NOMO-1 treated with dmso at 0.1 percent for 144 hours (cell line): ENCODE measurements at regions not wholly inside any gene's neighbourhood (a gene's known extent, or its start where the extent isn't known, plus 50 kb on each side); places are given as distances from the start of the nearest gene placed in this dataset.

Source experiments
- DNase-seq: peaks from one replicate; lab custom pipeline; 2025; ENCODE audit not compliant: unreplicated experiment; lab: John Stamatoyannopoulos, UW

DNA sequence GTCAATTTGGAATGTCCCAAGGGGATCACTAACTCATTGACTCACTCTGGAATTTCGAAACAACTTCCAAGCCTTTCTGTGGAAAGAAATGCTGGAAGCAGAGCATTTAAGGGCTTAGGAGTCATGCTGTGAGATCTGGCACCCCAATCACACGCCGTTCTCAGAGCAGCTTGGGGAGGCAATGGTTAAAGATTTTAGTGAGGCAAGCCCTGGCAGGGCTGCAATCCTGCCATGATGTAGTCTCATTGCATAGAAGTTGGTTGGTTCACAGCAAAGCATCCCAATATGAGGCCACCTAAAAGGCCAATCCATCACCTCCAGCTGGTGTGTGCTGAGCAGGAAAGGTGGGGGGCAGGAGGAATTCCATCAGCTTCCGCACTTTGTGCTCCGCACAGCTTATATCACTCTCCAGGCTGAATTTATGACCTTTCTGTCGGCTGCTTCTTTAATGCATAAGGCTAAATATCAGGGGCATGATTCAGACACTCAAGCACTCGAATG lies 1043.9 kb upstream of the POU3F3 start:
- DNase-seq: no peak

DNA sequence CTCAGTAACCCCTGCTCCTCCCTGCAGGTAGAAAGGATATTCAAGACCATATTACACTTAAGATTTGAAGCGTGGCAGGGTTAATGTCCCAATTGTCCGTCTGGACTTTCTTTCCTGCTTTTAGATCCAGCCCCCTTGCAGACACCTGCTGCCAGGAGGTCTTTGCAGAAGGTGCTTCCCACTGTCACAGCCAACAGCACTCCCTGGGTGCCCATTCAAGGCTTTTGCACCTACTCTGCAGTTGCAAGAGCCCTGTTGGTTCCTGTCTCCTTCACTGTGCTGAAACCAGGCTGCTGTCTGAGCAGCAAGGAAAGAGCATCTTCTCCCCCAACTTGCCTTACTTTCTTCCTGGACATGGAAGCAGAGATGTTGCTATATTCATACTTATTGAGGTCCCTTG lies 1043.0 kb upstream of the POU3F3 start:
- DNase-seq: no peak

DNA sequence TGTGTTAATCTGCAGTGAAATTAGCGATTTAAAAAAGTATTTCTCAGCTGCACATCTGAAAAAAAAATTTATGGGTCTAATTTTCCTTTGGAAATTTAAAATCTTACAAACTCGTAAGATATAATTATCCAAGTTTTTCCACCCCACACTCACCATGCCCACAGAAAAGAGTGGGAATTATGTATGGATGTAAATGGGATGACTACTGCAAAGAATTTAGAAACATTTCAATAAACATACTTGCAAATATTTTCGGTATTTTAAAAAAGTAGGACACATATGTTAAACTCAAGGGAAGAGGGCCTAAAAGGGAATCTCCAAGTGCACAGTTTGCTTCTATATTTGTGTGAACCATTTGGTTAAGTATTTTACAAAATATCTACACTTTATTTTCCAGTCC lies 1039.9 kb upstream of the POU3F3 start:
- no peak for DNase-seq

DNA sequence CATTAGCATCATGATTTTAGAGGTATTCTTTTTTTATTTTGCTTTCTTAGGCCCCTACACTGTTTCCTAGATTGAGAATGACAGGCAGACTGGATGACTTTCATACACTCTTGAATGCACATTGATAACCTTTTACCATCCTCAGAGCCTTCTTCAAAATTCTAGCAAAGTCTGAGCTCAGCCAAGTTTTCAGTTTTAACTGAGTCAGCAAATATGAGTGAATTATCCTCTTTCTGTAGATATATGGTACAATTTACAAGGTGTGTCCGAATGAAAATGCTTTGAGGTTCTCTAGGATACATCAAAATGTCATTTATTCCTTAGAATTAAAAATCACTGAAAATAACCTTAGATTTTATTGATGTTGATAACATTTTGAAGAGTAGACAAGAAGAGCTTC lies 1038.2 kb upstream of the POU3F3 start:
- no peak for DNase-seq

DNA sequence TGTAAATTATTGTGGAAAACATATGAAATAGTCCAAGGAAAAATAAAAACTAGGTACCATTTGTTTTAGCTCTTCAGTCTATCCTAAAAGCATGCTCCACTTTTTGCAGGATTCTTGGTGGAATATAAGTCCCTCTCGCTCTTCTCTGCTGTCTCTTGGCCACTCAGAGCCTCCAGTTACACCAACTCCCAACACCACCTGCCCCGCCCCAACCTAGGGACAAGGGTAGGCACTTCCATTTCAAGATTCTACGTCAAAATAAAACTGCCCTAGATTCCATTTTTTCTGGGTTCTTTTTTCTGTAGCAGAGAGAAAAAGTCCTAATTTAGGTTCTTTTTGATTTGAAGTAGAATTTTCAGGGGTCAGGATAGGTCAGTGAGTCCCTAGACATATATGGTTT lies 1036.2 kb upstream of the POU3F3 start:
- DNase-seq: no peak

DNA sequence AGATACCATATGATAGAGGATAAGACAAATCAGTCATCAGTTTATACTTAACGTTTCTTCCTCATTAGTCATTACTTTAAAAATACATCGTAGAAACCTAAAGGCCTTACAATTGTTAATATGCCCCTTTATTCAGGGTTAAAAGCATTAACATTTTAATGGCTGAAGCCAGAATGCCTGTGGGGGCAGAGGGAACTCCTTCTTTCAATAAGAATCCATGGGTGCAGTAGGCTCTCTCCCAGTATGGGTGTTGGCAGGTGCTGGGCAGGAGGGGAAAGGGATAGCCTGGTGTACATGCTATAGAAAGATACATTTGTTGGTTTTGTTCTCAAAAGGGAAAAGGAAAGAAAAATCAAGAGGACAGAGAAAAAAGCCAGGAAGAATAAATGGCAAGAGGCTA lies 1035.7 kb upstream of the POU3F3 start:
- DNase-seq: no peak

DNA sequence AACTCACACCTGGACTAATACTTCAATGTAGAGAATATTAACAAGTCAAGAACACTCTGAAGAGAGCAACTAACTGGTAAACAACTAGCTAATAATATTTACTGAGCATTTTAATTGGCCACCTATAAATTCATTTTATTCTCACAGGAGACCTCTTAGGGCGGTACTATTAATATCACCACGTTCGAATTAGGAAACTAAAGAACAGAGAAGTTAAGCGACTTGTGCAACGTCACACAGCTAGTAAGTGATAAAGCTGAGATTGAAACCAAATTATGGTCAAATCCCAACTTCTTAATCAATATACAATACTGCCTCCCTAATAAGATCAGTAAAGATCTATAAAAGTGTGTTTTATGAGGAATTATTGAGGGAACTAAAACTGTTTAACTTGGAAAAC lies 1034.3 kb upstream of the POU3F3 start:
- no peak for DNase-seq

DNA sequence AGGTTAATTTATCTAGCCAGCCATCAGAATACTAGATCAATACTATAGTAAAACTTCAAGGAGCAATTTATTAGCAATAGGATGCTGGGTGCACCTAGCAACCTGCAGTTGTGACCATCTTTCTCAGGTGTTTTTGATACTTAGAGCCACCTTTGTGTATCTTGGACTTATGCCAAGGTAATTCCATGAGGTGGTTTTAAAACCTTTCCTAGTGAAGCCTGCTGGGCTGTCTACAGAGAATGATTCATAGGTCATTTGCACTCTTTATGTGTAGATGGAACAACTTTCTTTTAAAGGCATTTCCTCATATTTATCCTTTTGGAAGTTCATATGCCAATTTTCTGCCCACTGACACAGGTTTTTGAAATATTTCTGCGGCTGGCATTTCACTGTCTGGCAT lies 1030.1 kb upstream of the POU3F3 start:
- no peak for DNase-seq

DNA sequence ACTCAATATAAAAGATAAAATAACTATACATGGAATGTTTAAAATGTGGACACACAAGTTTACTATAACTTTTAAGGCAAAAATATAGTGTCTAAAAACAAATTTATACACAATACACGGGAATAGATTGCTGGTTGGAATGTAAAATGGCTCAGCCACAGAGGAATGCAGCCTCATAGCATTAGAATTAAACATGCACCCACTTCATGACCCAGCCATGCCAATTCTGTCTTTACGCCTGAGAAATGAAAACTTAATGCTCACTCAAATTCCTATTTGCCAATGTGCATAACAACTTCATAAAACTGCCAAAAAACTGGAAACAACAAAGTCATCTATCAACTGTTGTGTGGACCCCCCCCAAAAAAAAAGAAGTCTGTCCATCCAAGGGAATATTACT lies 1006.6 kb upstream of the POU3F3 start:
- no peak for DNase-seq

DNA sequence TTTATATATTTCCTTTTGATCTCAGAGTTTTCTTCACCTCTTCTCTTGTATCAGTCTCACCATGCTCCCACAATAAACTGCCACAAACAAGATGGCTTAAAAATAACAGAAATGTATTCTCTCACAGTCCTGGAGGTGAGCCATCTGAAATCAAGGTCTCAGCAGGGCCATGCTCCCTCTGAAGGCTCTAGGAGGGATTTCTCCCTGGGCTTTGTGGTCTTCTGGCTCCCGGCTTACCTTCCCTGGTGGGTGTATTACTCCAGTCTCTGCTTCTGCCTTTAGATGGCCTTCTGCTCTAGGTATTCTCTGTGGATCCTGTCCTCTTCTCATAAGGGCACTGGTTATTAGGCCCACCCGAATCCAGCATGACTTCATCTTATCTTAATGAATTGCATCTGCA lies 994.7 kb upstream of the POU3F3 start:
- DNase-seq: no peak

DNA sequence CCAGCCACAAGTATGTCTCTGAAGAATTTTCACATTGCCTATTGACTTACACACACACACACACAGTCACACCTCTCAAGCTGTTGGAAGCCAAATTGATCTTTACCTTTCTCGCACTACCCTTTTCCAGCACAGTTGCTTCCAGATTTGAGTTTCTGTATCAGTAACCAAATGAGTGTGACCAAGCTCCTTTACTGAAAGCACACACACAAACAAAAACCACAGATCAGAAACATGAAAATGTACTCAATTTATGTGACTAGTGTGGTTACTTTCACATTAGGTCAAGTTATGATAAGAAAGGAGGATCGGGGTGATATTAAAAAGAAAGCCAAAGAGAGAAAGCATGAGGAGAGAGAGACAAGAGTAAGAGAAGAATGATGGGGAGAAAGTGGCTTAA lies 993.9 kb upstream of the POU3F3 start:
- DNase-seq: no peak

DNA sequence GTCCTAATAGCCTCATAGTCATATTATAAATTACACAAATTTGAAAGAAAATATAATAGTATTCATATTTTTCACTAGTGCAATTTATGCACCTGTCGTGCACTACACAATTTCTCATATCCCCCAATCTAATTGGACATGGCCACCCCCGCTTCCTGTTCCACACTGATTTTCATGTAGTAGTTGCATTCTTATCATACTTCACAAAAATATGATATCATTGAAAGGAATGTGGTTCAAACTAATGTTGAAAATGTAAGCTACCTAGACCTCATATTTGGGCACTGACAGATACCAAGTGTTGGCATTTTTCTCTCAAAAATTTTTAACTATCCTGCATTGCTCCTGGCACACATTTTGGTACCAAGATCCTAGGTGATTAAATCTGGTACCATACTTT lies 985.5 kb upstream of the POU3F3 start:
- DNase-seq: no peak

DNA sequence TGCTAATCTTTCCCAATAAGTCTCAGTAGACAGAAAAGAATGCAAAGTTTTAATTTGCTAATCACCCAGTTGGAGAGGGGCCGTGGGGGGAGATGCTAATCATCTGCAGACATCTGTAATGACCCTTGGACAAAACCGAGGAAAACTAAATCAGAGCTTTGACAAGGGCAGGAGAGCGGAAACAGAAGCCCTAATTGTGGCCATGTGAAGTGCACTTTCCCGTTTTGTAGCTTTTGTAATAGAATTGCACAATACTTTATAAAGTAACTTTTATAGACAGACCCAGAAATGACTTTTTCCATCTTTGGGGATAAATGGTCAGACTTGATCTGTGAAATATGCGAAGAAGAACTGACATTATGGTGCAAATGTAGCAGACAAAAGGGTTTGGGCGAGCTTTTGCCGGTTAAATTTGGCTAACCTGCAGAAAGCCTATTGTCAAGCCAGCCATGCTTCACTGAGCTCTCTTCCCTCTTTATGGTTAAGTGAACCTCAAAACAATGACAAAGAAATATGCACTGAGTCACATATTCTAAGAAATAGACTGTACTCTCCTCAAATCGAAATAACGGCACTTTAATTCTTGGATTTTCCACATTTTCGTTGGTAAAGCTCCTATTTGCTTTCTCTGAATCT lies 980.1 kb upstream of the POU3F3 start:
- no peak for DNase-seq

DNA sequence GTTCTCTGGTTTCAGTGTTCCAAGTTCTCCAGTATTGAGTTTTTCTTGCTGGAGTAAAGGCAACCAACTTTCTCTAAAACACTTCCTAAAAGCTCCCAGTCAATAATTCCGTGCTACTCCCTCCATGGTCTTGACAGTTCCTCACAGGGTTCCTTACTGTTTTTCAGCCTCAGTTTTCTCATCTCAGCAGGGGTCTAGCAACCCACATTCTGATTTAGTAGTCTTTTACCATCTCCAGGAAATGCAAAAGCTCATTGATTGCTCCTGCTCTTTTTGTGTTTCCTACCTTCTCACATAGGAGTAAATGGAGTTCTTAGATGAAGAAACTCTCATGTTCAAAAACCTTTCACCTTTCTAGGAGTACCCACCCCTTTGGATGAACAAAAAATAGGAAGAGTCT lies 978.8 kb upstream of the POU3F3 start:
- no peak for DNase-seq

DNA sequence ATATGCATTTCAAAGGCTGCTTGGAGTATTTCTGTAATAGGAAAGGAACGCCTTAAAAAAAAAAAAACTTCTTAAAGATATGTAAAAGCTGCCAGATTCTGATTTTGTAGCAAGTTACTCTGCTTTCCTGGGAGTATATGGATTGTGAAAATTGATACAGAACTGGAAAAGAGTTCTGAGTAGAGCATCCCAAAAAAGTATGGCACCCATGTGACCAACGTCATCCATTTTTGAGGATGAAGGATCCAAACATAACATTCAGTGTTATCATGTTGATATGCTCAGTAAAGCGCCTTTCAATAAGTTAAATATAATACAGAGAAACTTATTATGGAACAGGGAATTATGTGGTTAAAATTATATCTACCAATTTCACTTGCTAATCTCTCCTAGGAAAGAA lies 978.4 kb upstream of the POU3F3 start:
- no peak for DNase-seq

DNA sequence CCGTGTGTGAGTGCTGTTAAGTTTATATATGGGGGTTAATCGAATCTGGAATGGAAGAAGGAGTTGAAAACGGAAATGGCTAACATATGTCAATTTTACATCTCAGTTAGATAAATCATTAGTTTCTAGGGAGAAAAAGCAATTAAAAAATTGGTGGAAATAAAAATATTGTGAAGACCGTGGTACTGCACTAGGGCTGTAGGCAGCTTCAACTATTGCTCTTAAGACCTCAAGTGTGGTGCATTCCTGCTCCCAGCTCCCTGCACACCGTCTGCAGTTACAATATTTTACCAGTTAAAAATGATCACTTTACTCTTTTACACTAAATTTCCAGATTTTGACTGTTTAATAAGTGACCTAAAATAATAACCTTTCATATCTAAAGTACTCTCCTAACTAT lies 977.3 kb upstream of the POU3F3 start:
- no peak for DNase-seq

DNA sequence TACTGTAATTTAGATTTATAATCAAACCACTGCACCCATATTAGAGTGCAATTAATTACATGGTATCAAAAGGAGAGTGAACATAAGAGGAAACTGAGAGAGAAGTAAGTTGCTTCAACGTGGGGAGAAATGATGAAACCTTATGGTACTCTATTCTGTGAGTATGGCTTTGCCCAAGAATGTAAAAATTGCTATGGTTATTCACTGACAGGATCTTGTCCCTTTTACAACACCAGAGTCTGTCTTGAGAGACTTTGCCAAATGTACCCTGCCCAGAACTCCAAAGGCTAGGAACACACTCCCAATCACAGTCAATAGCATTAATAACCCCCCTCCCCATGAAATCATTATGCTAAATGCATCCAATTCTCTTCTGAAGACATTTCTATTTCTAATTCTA lies 974.8 kb upstream of the POU3F3 start:
- DNase-seq: no peak

DNA sequence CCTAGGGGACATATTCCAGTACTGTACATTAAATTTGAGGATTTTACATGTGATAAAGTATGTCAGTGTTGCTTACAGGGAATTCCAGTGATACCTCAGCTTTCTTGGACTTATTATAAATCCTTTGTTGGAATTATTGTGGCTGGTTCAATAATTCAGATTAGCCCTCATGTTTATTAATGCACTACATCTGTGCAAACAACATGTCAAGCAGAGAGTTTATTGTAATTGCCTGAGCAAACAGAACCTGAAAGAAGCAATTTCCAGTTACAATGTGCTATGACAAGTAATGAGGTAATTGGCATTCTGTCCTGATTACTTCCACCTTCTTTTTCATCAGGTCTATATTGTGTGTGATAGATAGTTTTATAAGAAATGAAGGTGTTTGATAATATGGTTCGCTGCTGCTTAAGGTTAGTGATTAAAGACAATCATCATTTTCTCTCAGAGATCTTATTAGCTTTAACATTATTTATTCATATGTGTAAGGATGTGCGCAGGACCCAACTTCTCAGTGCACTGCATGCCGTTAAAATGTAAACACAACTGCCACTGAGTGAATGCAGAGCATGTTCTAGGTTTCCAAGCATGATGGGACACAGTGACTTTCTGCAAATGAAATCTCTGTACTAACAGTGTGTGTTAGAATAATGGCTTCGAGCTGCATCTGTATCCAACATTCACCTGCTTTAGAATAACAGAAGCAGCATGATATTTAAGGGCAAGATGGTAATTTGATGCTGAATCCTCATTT lies 973.7 kb upstream of the POU3F3 start:
- no peak for DNase-seq

DNA sequence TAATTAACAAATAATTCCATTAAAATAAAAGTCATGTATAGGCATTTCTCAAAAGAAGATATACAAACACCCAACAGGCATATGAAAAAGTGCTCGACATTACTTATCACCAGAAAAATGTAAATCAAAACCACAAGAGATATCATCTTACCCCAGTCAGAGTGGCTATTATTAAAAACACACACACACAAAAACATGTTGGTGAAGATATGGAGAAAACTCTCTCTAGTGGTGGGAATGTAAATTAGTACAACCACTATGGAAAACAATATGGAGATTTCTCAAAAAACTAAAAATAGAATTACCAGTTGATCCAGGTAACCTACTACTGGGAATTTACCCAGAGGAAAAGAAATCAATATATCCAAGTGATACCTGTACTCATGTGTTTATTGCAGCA lies 966.3 kb upstream of the POU3F3 start:
- DNase-seq: no peak

DNA sequence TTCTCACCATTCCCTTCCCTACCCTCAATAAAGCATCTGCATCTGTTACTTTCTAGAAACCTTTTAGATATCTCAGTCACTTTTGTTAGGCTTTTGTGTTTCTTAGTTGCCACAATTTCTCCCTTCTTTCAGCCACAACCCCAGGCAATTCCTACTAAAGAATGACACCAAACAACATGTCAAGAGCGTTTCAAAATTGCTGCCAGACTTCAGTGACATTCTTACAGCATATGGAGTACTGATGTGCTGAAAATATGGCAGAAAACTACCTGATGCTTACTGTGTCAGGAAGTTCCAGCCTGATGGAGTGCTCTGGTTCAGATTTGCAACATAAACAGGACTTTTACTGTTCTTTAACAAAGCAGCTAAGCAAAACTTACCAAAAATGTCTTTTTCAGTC lies 957.7 kb upstream of the POU3F3 start:
- DNase-seq: no peak

DNA sequence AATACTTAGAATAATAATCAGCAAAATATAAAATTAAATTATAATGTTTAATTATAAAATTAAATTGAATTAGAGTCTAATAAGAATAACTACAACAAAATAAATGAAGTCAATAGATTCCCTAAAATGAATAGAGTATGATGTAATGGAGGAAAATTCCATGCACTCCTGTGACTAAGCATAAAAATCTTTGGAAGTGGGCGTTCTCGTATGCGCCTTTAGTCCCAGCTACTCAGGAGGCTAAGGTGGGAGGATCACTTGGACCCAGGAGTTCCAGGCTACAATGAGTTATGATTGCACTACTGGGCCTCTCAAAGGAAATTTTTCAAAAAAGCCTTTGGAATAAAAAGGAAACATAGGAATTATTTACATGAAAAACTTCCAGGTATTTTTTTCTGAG lies 955.4 kb upstream of the POU3F3 start:
- no peak for DNase-seq

DNA sequence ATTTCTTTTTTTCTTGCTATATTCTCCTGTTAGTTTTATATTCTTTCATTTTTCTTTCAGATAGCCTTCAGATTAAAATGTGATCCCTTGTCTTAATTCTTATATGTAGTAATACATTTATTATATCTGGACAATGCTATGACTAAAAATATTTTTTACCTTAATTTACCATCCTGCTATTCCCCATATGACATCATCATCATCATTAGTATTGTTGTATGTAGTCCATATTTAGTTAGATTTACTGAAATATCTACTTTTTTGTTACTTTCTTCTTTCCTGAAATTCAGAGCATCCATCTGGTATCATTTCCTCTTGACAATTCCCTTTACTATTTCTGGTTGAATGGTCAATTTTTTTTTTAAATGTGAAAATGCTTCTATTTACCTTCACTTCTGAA lies 951.6 kb upstream of the POU3F3 start:
- DNase-seq: no peak

DNA sequence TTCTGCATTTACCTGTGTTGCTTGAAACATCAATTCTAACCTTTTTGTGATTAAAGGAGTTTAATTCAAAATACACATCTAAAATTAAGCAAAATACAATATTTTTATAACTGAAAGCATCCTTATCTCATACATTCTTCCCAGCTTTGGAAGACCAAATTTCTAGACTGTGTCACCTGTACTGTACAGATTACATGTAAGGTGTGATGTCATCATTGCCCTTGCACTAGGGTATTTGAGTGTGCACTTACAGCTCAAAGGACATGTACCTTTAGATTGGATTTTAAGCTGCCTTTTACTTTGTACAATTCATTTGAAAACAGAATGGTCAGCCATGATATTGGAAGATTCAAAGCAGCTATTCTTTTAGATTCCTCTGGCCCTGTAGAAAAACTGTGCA lies 932.8 kb upstream of the POU3F3 start:
- DNase-seq: no peak
